Activated CD4-positive, alpha-beta T cell treated with anti-CD3 and anti-CD28 coated beads, Interleukin-2, amount 10 ng/mL, durations not matched to agents 7 days and 5 days (primary cell): ENCODE measurements at regions not wholly inside any gene's neighbourhood (a gene's known extent, or its start where the extent isn't known, plus 50 kb on each side); places are given as distances from the start of the nearest gene placed in this dataset.
"Not testable (repeated sequence)": the region's sequence is repeated elsewhere in the genome, so short reads cannot be mapped to it uniquely, and the experiment has no call there.

Source experiments
- CTCF ChIA-PET: fragments of 350-600 bp; sonication (Branson Sonifier 250); formaldehyde crosslinking; loops from one replicate; lab custom pipeline; 2021; ENCODE audit warnings: antibody characterized with exemption; lab: Charles Lee
- POLR2A ChIA-PET: fragments of 350-600 bp; sonication (Branson Sonifier 250); formaldehyde crosslinking; loops from one replicate; lab custom pipeline; 2021; ENCODE audit warnings: antibody characterized with exemption; lab: Charles Lee
- DNase-seq: peaks from one replicate; pipeline ENCODE4 v3.0.0-alpha.2; 2020
- H3K27ac Mint-ChIP-seq: one replicate; pipeline ENCODE4 v1.8.0; 2021; ENCODE audit warnings: mild to moderate bottlenecking, moderate library complexity, mixed read lengths
- H3K27me3 Mint-ChIP-seq: one replicate; pipeline ENCODE4 v1.8.0; 2021; ENCODE audit warnings: mixed read lengths
- H3K36me3 Mint-ChIP-seq: one replicate; pipeline ENCODE4 v1.8.0; 2021; ENCODE audit warnings: low read depth, mixed read lengths
- H3K4me1 Mint-ChIP-seq: one replicate; pipeline ENCODE4 v1.8.0; 2021; ENCODE audit warnings: mixed read lengths
- H3K4me3 Mint-ChIP-seq: one replicate; pipeline ENCODE4 v1.8.0; 2021; ENCODE audit warnings: mild to moderate bottlenecking, moderate library complexity, mixed read lengths
- H3K9me3 Mint-ChIP-seq: one replicate; pipeline ENCODE4 v1.8.0; 2021; ENCODE audit warnings: mixed read lengths

DNA sequence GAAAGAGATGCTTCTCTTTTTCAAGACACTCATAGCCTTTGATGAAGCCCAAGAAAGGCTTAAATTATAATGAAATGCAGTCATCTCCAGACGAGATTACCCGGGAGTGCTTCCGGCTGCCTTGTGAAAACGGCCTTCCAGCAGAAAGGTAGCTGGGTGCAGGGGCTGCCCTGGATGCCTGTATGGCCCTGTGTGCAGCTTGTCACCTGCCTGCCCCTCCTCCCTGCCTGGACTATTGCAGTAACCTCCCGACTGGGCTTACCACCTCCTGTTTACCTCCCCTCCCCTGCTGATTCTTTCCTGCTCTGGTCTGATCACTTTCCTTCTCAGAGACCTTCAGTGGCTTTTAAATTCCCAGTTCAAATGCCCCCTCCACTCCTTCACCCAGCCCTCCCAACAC lies 126.4 kb upstream of the SYT13 start:
- Mint-ChIP-seq H3K4me1 (no peaks in the 10 kb centered on the region), H3K27ac (no peak overlapping the region), H3K9me3 (no peaks in the 10 kb centered on the region), H3K27me3 (peaks cover 25% of the 10 kb centered on the region), H3K36me3 (no peaks in the 10 kb centered on the region), H3K4me3 (no peak overlapping the region)
- ChIA-PET POLR2A (no interaction called here), CTCF (interaction anchor here (0.5 to 0.7 kb wide), 2 partner anchors 32 to 301 kb away, joined by 3 read pairs; no protein-coding TSS in a partner anchor)
- DNase-seq: no peak

DNA sequence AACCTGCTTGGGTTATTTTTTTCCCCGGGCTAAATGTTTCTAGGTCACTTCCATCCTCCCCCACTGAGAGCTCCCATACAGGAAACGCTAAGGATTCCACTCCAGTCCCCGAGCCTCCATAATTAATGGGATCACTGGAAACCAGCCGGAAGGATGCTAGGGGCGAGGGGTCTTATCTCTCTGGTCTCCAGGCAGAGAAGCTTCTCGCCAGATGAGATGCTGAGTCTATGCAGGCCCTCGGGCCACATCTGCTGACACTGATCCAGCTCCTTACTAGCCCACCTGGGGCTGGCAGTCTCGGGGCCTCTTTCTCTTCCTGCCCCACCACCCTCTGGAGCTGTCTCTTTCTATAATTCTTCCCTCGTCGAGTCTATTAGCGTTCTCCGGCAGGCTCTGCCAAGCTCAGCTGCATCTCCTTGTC lies 125.9 kb upstream of the SYT13 start:
- no peaks in the 10 kb centered on the region for H3K9me3 Mint-ChIP-seq
- H3K4me3 Mint-ChIP-seq: no peak overlapping the region
- ChIA-PET CTCF (interaction anchor here (0.5 to 0.7 kb wide), 2 partner anchors 32 to 301 kb away, joined by 3 read pairs; no protein-coding TSS in a partner anchor), POLR2A (no interaction called here)
- peaks cover 25% of the 10 kb centered on the region for H3K27me3 Mint-ChIP-seq
- H3K36me3 Mint-ChIP-seq: no peaks in the 10 kb centered on the region
- no peak overlapping the region for H3K27ac Mint-ChIP-seq
- no peaks in the 10 kb centered on the region for H3K4me1 Mint-ChIP-seq
- no peak for DNase-seq

DNA sequence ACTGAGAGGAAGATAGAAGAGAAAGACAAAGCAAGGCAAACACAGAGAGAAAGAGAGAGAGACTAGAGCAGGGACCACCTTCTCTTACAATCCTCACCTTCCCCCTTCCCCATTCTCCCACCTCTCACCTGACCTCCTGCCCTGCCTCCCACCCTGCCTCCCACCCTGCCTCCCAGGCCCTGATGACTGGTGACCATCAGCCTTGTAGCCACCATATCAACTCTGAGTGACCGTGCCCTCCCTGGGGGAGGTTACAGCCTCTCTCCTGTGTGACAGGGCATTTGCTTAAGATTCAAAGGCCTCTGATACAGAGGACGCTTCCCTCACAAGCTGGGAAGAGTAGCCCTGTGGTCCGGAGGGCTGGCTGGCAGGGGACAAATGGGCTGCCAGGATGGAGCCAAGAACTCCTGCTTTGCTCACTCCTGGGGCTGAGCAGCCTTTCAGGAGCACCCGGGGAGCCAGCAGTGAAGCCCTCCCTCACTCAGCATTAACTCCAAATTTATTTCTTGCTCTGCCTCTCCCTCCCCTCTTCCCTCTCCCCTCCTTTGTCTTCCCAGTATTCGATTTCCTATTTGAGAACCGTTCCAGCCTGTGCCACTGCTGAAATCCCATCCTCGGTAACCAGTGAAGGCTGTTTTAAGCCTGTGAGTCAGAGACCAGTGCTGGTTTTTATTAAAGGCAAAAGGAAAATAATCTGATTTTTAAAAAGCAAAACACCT lies 125.2 kb upstream of the SYT13 start:
- no peaks in the 10 kb centered on the region for H3K36me3 Mint-ChIP-seq
- H3K9me3 Mint-ChIP-seq: no peaks in the 10 kb centered on the region
- no peaks in the 10 kb centered on the region for H3K4me1 Mint-ChIP-seq
- H3K27me3 Mint-ChIP-seq: peaks cover 25% of the 10 kb centered on the region
- H3K27ac Mint-ChIP-seq: no peak overlapping the region
- DNase-seq: no peak
- ChIA-PET CTCF (no interaction called here), POLR2A (no interaction called here)
- H3K4me3 Mint-ChIP-seq: no peak overlapping the region

DNA sequence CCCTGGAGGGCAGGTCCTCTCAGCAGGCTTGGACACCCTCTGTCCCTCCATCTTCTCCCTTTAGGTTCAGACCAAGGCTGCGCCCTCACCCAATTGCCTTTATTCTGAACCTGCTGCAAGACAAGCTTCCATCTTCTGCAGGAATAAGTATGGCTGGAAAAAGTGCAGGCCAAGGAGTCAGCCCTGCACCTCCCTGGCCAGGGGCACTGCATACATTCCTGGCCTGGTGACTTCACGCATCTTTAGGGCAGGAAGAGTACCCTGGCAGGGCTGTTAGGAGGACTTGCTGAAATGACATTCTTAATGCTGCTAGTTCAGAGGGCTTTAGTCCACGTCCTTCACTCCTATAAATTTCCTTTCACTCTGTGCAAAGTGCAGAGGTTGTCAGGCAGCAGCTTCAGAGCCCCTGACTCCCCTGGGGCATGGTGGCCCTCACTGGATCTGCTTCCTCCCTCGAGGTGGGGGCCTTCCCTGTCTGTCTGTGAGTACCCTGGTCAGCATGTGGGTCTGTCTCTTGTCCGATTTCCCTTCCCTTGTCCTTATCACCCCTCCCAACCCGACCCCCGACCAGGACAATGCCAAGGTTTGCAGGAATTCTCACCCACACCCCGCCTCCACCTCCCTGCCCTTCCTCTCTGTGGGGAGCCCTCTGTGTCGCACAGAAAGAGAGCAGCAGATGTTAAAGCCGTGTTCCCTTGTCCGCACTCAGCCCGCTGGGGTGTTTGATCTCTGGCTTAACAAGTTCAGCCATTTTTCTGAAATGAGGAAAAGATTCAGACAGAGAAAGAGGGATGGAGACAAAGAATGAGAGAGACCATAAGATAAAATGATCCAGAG lies 124.5 kb upstream of the SYT13 start:
- H3K27ac Mint-ChIP-seq: no peak overlapping the region
- H3K4me1 Mint-ChIP-seq: no peaks in the 10 kb centered on the region
- H3K36me3 Mint-ChIP-seq: no peaks in the 10 kb centered on the region
- ChIA-PET CTCF (no interaction called here), POLR2A (no interaction called here)
- H3K27me3 Mint-ChIP-seq: peaks cover 25% of the 10 kb centered on the region
- DNase-seq: no peak
- H3K9me3 Mint-ChIP-seq: no peaks in the 10 kb centered on the region
- H3K4me3 Mint-ChIP-seq: no peak overlapping the region

DNA sequence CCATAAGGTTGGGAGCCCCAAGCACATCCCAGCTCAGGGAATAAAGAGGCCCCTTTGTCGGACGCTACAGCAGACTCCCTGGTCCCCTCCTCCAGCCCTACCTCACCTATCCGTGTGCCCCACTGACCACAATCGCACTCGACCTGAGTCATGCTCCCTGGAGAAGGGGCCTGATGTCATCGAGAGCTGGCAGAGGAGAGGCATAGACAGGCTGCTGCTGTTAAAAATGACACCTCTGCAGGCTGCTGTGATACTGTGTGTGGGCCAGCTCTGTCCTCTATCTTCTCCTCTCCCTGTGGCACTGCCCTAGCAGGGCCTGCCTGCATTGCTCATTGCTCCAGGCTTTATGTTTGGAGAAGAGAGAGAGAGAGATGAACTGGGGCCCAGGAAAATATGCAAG lies 123.4 kb upstream of the SYT13 start:
- no peaks in the 10 kb centered on the region for H3K36me3 Mint-ChIP-seq
- H3K27me3 Mint-ChIP-seq: peaks cover 25% of the 10 kb centered on the region
- no peak overlapping the region for H3K27ac Mint-ChIP-seq
- no peak overlapping the region for H3K4me3 Mint-ChIP-seq
- ChIA-PET POLR2A (no interaction called here), CTCF (no interaction called here)
- DNase-seq: no peak
- no peaks in the 10 kb centered on the region for H3K4me1 Mint-ChIP-seq
- no peaks in the 10 kb centered on the region for H3K9me3 Mint-ChIP-seq

DNA sequence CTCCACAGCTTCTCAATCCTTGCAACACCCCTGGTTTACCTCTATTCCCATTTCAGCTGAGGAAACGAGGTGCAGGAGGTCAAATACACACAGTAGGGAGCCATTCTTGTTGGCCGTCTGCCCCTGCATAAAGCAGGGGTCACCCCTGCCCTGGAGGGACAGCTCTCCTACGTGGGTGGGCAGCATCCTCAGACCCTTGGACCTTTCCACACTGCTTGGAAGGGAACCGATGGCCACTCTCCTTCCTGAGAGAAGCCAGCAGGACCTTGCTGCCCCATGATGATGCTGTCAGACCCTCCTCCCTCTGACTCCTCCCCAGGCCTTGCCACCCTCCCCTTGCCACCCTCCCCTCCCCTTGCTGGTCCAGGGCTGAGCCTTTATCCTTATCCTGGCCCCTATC lies 121.1 kb upstream of the SYT13 start:
- ChIA-PET POLR2A (no interaction called here), CTCF (no interaction called here)
- H3K4me1 Mint-ChIP-seq: no peaks in the 10 kb centered on the region
- DNase-seq: no peak
- no peak overlapping the region for H3K27ac Mint-ChIP-seq
- H3K9me3 Mint-ChIP-seq: no peaks in the 10 kb centered on the region
- no peaks in the 10 kb centered on the region for H3K36me3 Mint-ChIP-seq
- H3K27me3 Mint-ChIP-seq: peaks cover 22% of the 10 kb centered on the region
- no peak overlapping the region for H3K4me3 Mint-ChIP-seq

DNA sequence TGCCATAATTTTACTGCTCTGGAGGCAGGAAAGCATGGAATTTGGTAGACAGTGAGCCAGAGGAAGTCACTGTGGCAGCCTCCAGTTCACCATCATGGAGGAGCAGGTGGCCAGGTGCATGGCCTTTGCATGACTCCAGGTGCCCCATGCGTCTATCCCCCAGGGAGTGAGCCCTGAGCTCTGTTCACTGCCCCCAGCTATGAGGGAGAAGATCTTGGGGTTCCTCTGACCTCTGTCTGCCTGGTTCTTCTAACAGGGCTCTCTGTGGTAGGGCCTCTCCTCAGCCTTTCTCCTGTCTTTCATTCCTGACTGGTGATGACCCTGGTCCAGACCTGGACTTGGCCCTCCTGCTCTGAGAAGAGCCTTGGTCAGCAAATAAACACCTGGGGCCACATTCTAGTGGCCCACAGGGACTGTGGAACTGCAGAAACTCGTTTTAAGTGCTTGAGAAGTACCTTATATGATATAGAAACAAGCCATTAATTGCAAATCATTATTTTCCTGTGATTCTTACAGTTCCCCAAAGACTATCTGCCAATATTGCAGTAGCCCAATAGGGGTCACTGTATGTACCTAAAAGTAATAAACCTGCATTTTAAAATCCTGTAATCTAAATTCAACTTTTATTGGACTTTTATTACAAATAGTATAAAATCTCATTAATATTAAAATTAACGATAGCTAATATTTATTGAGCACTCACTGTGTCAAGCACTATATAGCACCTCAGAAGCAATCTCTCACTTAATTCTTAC lies 120.0 kb upstream of the SYT13 start:
- POLR2A ChIA-PET: no interaction called here
- H3K36me3 Mint-ChIP-seq: no peaks in the 10 kb centered on the region
- H3K27ac Mint-ChIP-seq: no peak overlapping the region
- H3K9me3 Mint-ChIP-seq: no peaks in the 10 kb centered on the region
- H3K4me1 Mint-ChIP-seq: no peaks in the 10 kb centered on the region
- H3K27me3 Mint-ChIP-seq: peaks cover 15% of the 10 kb centered on the region
- CTCF ChIA-PET: interaction anchor here (1.4 kb wide), 1 partner anchor 16 kb away, joined by 3 read pairs; no protein-coding TSS in a partner anchor
- H3K4me3 Mint-ChIP-seq: no peak overlapping the region
- DNase-seq: no peak

DNA sequence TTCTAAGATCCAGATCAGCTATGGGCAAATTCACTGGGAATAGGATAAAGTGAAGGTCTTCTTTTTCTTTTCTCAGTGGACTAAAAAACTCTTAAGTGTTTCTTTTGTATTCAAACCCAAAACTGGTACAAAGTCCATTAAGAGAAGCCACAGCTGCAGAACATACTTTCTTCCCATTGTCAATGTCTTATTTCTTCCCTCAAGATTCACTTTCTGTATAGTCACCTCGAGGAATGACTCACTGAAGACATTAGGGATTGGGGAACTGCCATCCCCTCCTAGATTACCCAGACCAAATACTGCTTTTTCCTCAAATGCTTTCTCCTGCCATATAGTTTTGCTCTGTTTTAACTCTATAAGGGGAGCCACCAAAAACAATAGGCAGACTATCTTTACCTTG lies 117.4 kb upstream of the SYT13 start:
- H3K27me3 Mint-ChIP-seq, H3K4me3 Mint-ChIP-seq, DNase-seq, H3K9me3 Mint-ChIP-seq, CTCF ChIA-PET, POLR2A ChIA-PET, H3K36me3 Mint-ChIP-seq, H3K4me1 Mint-ChIP-seq, H3K27ac Mint-ChIP-seq: not testable (repeated sequence)

DNA sequence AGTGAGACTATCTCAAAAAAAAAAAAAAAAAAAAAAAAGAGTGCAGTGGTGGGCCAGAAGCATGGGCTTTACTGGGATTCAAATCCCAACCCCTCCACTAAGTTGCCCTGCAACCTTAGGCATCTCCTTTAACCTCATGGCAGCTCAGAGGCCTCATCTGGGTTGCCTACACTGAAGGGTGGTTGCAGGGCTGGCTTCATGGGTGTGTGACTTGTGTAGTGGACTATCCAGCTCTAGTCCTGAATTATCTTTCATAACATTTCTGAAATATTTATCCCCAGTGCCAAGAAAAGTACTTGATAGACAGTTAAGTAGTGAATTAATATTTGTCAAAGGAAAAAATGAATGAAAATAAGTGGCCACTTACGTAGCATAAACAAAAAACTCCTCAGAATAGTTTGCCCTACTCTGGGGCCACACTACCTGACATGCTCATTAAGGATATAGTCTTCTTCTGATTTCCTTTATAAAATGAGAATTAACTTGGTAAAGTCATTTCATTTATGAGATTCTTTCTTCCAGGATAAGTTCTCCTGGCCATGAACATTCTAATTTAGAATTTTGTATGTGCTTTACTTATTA lies 116.0 kb upstream of the SYT13 start:
- CTCF ChIA-PET: interaction anchor here (0.7 kb wide), 1 partner anchor 36 kb away, joined by 4 read pairs; no protein-coding TSS in a partner anchor
- H3K4me3 Mint-ChIP-seq: no peak overlapping the region
- no peak overlapping the region for H3K27ac Mint-ChIP-seq
- no peaks in the 10 kb centered on the region for H3K4me1 Mint-ChIP-seq
- peaks cover 4% of the 10 kb centered on the region for H3K27me3 Mint-ChIP-seq
- POLR2A ChIA-PET: no interaction called here
- no peak for DNase-seq
- no peaks in the 10 kb centered on the region for H3K9me3 Mint-ChIP-seq
- H3K36me3 Mint-ChIP-seq: no peaks in the 10 kb centered on the region

DNA sequence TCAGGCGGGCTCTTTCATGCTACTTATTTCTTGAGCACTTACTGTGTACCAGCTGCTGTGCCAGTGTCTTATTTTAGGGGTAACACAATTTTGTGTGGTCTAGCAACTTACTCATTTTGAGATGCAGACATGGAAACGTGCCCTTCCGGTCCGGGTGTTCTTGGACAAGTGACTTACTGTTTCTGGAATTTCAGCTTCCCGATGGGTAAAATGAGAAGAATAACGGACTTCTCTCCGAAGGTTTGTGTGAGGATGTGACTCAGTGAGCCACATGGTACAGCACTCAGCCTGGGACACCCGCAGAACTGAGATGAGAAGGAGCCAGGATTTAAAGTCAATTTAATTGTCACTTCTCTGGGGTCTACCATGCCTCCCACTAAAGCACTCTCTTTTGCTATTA lies 114.5 kb upstream of the SYT13 start:
- no peaks in the 10 kb centered on the region for H3K36me3 Mint-ChIP-seq
- H3K4me1 Mint-ChIP-seq: no peaks in the 10 kb centered on the region
- ChIA-PET POLR2A (no interaction called here), CTCF (no interaction called here)
- H3K27me3 Mint-ChIP-seq: peaks cover 5% of the 10 kb centered on the region
- H3K27ac Mint-ChIP-seq: no peak overlapping the region
- H3K4me3 Mint-ChIP-seq: no peak overlapping the region
- H3K9me3 Mint-ChIP-seq: no peaks in the 10 kb centered on the region
- DNase-seq: no peak

DNA sequence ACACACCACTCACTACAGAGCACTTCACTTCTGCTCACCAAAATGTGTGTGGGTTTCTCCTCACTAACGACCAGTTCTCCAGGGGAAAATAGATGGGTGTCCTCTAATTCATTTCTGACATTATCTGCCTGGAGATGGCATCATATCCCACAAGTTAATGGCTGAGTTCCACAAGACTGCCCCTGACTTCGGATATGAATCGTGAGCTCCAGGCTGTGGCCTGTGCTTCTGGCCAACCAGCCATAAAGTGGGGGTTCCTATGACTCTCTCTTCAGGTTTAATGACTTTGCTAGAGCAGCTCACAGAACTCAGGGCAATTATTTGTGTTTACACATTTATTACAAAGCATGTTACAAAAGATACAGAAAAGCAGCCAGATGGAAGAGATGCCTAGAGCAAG lies 113.0 kb upstream of the SYT13 start:
- Mint-ChIP-seq H3K9me3 (no peaks in the 10 kb centered on the region), H3K36me3 (no peaks in the 10 kb centered on the region), H3K4me1 (no peaks in the 10 kb centered on the region), H3K27ac (no peak overlapping the region), H3K27me3 (peaks cover 4% of the 10 kb centered on the region), H3K4me3 (no peak overlapping the region)
- ChIA-PET CTCF (interaction anchor here (0.7 kb wide), 1 partner anchor 659 kb away, joined by 3 read pairs; no protein-coding TSS in a partner anchor), POLR2A (no interaction called here)
- no peak for DNase-seq

DNA sequence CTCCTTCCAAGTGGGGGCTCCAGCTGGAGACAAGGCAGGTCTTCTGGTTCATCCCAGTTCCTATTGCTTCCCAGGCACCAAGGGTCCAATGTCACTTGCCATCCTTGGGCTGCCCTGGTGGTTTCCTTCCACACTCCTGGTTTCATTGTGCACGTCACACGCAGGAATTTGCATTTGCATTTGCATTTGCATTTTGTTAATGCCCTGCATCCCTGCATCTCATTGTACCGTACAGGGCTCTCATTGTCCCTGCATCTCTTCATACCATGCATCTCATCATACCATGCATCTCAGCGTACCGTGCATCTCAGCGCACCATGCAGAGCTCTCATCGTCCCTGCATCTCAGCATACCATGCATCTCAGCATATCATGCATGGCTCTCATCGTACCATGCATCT lies 112.2 kb upstream of the SYT13 start:
- ChIA-PET CTCF (no interaction called here), POLR2A (no interaction called here)
- Mint-ChIP-seq H3K4me3 (no peak overlapping the region), H3K9me3 (no peaks in the 10 kb centered on the region), H3K36me3 (no peaks in the 10 kb centered on the region), H3K4me1 (no peaks in the 10 kb centered on the region), H3K27me3 (peaks cover 1% of the 10 kb centered on the region), H3K27ac (no peak overlapping the region)
- DNase-seq: no peak
